ENCODE measurements at regions not wholly inside any gene's neighbourhood (a gene's known extent, or its start where the extent isn't known, plus 50 kb on each side); places are given as distances from the start of the nearest gene placed in this dataset.

- ATAC-seq, result no peak
- H3K4me1 Mint-ChIP-seq (ENCODE audit: low read depth), result no peaks in the 10 kb centered on the region
These were observed 102.8 kb downstream of the IRX1 start for GRCh38 chr5:3698412-3698811.

GRCh38 chr5:3701694-3702093, 106.1 kb downstream of the IRX1 start:
- H3K4me3 Mint-ChIP-seq, result no peak overlapping the region
- ATAC-seq, result no peak
- no peaks in the 10 kb centered on the region for H3K4me1 Mint-ChIP-seq (ENCODE audit: low read depth)
- H3K36me3 Mint-ChIP-seq (ENCODE audit: insufficient read depth), result no peaks in the 10 kb centered on the region
- peaks cover 7% of the 10 kb centered on the region for H3K9me3 Mint-ChIP-seq
- DNase-seq, result no peak
- H3K27me3 Mint-ChIP-seq (ENCODE audit: low read depth), result no peaks in the 10 kb centered on the region

More at GRCh38 chr5:3698412-3698811, 102.8 kb downstream of the IRX1 start:
- Mint-ChIP-seq H3K9me3 (peaks cover 8% of the 10 kb centered on the region), H3K36me3 (ENCODE audit: insufficient read depth) (no peaks in the 10 kb centered on the region), H3K4me3 (no peak overlapping the region), H3K27me3 (ENCODE audit: low read depth) (no peaks in the 10 kb centered on the region)
- no peak for DNase-seq

- ATAC-seq, result no peak
- Mint-ChIP-seq H3K27me3 (ENCODE audit: low read depth) (no peaks in the 10 kb centered on the region), H3K36me3 (ENCODE audit: insufficient read depth) (no peaks in the 10 kb centered on the region), H3K4me1 (ENCODE audit: low read depth) (no peaks in the 10 kb centered on the region), H3K4me3 (no peak overlapping the region), H3K9me3 (peaks cover 7% of the 10 kb centered on the region)
- no peak for DNase-seq
These were observed 109.0 kb downstream of the IRX1 start for GRCh38 chr5:3704661-3705060.

DNA sequence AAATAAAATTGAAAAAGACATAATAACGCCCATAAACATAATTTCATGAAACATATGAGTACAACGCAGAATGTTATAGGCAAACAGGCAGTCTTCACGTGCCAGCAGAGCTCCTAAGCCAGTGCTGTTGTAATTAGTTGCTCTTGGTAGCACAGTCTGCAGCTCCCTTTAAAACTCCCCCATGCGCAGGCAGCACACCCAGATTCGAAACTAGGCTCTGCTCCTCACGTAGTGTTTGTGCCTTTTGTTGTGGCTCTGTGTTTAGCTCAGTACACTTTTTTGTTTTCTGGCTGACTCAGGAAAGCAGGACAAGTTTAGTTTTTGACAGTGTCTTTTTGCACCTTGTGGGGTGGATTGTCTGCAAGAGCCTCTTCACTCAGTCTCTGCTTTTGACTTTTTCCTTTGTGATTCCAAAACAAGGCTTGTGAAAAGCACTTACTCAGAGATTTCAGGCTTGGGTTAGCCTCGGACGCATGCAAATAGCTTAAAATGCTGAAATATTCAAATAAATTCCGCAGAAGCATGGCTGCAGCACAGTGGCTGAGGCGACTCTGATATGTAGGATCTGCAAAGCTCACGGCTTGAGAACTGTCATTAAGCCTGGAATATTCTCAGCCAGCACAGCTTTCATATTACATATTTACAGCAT, 113.6 kb downstream of the IRX1 start:
- ATAC-seq, result no peak
- Mint-ChIP-seq H3K36me3 (ENCODE audit: insufficient read depth) (no peaks in the 10 kb centered on the region), H3K27me3 (ENCODE audit: low read depth) (no peaks in the 10 kb centered on the region)

DNA sequence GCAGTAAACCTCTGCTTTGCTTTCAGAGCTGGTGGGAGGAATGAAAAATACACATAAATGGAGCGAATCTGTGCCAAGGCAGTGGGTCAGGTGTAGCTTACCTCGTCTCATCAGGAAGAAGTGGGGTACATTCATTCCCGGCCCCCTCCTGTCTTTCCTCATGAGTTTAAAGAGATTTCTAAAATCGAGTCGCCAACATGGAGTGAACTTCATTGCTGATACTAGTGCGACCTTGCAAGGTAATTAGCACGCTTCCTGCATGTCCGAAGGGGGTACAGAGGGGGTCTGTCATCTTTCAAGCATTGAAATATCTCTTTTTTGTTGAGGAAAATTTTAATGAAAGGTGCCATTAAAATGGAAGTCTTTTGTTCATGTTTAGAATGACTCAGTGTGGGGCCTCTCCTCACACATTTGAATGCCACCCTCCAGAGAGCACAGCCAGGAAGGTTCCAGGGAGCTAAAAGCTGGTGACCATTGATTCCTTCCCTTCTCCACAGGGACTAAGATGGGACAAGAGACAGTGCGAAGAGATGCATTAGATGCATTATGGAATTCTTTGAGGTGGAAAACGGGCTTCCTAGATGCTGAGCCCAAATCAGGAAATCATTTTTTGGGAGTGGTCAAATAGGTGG, 114.2 kb downstream of the IRX1 start:
- Mint-ChIP-seq H3K9me3 (peaks cover 10% of the 10 kb centered on the region), H3K27me3 (ENCODE audit: low read depth) (no peaks in the 10 kb centered on the region), H3K4me1 (ENCODE audit: low read depth) (no peaks in the 10 kb centered on the region), H3K36me3 (ENCODE audit: insufficient read depth) (no peaks in the 10 kb centered on the region), H3K4me3 (no peak overlapping the region)
- ATAC-seq (no peak), DNase-seq (no peak)

More for the DNA sequence above, 113.6 kb downstream of the IRX1 start:
- H3K4me1 Mint-ChIP-seq (ENCODE audit: low read depth), result no peaks in the 10 kb centered on the region
- peaks cover 10% of the 10 kb centered on the region for H3K9me3 Mint-ChIP-seq
- no peak overlapping the region for H3K4me3 Mint-ChIP-seq
- no peak for DNase-seq

- ATAC-seq (no peak), DNase-seq (no peak)
- H3K4me1 Mint-ChIP-seq (ENCODE audit: low read depth), result no peaks in the 10 kb centered on the region
- no peak overlapping the region for H3K4me3 Mint-ChIP-seq
- H3K27me3 Mint-ChIP-seq (ENCODE audit: low read depth), result no peaks in the 10 kb centered on the region
- peaks cover 3% of the 10 kb centered on the region for H3K9me3 Mint-ChIP-seq
- no peaks in the 10 kb centered on the region for H3K36me3 Mint-ChIP-seq (ENCODE audit: insufficient read depth)
These were observed 119.4 kb downstream of the IRX1 start for GRCh38 chr5:3715062-3715461.

DNA sequence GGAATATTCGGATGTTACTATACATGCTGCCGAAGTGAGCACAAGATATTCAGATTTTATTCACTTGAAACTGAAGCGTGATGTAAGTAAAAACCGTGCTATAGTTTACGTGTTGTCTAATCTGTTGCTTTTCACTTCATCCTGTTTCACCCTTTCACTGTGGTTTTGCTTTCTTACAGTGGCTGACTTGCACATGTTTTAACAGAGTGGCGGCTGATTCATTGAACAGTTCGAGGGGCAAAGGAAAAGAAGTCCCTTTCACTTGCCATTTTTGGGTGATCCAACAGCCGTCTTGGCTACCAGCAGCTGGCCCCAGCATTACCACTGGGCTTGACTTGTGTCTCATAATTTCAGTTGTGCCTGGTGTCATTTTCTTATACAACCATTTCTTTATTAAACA, 134.0 kb downstream of the IRX1 start:
- Mint-ChIP-seq H3K36me3 (ENCODE audit: insufficient read depth) (no peaks in the 10 kb centered on the region), H3K9me3 (no peaks in the 10 kb centered on the region), H3K27me3 (ENCODE audit: low read depth) (no peaks in the 10 kb centered on the region), H3K4me1 (ENCODE audit: low read depth) (no peaks in the 10 kb centered on the region), H3K4me3 (no peak overlapping the region)
- ATAC-seq (no peak), DNase-seq (no peak)

DNA sequence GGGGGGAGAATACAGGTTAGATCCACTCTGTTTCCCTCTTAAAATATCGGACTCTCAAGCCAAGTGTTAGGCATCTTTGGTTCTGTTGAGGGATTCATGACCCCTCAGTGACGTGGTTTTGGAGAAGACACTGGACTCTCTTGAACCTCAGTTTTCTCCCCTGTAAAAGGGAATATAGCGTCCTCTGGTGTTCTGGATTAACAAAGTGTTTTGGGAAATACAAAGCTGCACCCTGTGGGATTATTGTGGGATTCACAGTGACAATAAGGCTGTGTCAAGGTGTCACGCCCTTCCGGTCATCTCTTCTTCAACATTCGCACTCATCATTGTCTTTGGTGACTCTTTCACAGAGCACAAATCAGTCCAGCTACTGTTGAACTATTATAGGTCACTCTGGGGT, 139.0 kb downstream of the IRX1 start:
- ATAC-seq (no peak), DNase-seq (no peak)
- Mint-ChIP-seq H3K4me3 (no peak overlapping the region), H3K27me3 (ENCODE audit: low read depth) (no peaks in the 10 kb centered on the region), H3K4me1 (ENCODE audit: low read depth) (no peaks in the 10 kb centered on the region), H3K9me3 (no peaks in the 10 kb centered on the region), H3K36me3 (ENCODE audit: insufficient read depth) (no peaks in the 10 kb centered on the region)

DNA sequence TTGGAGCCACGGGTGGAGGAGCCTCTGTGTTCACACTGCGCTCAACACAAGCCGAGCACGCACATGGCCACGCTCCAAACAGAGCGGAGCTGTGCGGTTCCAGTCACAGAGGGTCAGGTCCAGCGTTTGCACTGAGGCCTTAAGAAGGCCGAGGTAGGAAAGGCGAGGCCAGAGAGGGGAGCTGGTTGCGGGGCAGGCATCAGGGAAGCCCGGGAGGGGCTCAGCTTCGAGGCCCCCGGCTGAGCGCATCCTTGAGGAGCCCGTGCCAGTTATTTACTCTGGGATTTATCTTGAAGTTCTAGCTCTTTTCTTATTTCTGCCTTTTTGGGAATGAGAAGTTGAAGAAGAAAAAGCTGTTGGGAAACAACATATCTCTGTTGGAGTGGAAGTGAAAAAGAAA, 140.8 kb downstream of the IRX1 start:
- ATAC-seq (no peak), DNase-seq (no peak)
- Mint-ChIP-seq H3K27me3 (ENCODE audit: low read depth) (no peaks in the 10 kb centered on the region), H3K9me3 (no peaks in the 10 kb centered on the region), H3K4me1 (ENCODE audit: low read depth) (no peaks in the 10 kb centered on the region), H3K36me3 (ENCODE audit: insufficient read depth) (no peaks in the 10 kb centered on the region), H3K4me3 (no peak overlapping the region)

GRCh38 chr5:3736926-3737325, 141.3 kb downstream of the IRX1 start:
- H3K27me3 Mint-ChIP-seq (ENCODE audit: low read depth), result no peaks in the 10 kb centered on the region
- H3K9me3 Mint-ChIP-seq, result peaks cover 4% of the 10 kb centered on the region
- no peak overlapping the region for H3K4me3 Mint-ChIP-seq
- H3K36me3 Mint-ChIP-seq (ENCODE audit: insufficient read depth), result no peaks in the 10 kb centered on the region
- no peaks in the 10 kb centered on the region for H3K4me1 Mint-ChIP-seq (ENCODE audit: low read depth)
- no peak for DNase-seq
- no peak for ATAC-seq

- Mint-ChIP-seq H3K27me3 (ENCODE audit: low read depth) (no peaks in the 10 kb centered on the region), H3K36me3 (ENCODE audit: insufficient read depth) (no peaks in the 10 kb centered on the region), H3K9me3 (peaks cover 5% of the 10 kb centered on the region), H3K4me3 (no peak overlapping the region), H3K4me1 (ENCODE audit: low read depth) (no peaks in the 10 kb centered on the region)
- ATAC-seq, result no peak
- DNase-seq, result no peak
These were observed 143.3 kb downstream of the IRX1 start for GRCh38 chr5:3738919-3739318.

GRCh38 chr5:3740546-3741373, 145.1 kb downstream of the IRX1 start:
- H3K27me3 Mint-ChIP-seq (ENCODE audit: low read depth), result no peaks in the 10 kb centered on the region
- no peak overlapping the region for H3K4me3 Mint-ChIP-seq
- ATAC-seq (no peak), DNase-seq (no peak)
- H3K4me1 Mint-ChIP-seq (ENCODE audit: low read depth), result no peaks in the 10 kb centered on the region
- H3K36me3 Mint-ChIP-seq (ENCODE audit: insufficient read depth), result no peaks in the 10 kb centered on the region
- H3K9me3 Mint-ChIP-seq, result peaks cover 5% of the 10 kb centered on the region

DNA sequence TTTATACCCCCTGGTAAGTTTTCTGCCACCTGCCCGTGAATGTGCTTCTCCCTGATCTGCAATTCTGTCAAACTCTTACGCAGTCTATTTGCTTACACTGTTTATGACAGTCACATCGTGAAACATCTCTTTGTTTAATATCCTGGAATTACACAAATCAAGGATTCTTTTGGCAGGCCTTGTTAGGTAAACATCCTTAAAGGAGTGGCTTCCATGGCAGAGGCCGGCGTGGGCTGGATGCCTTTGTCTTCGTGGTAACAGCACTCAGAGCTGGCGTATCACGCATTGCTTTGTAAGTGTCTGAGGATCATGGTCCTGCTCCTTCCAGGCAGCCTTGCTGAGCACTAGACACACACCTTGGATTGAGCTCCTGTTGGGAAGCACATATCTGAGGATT, 145.7 kb downstream of the IRX1 start:
- DNase-seq (no peak), ATAC-seq (no peak)
- no peak overlapping the region for H3K4me3 Mint-ChIP-seq
- H3K27me3 Mint-ChIP-seq (ENCODE audit: low read depth), result no peaks in the 10 kb centered on the region
- H3K36me3 Mint-ChIP-seq (ENCODE audit: insufficient read depth), result no peaks in the 10 kb centered on the region
- peaks cover 5% of the 10 kb centered on the region for H3K9me3 Mint-ChIP-seq
- no peaks in the 10 kb centered on the region for H3K4me1 Mint-ChIP-seq (ENCODE audit: low read depth)

- DNase-seq (no peak), ATAC-seq (no peak)
- Mint-ChIP-seq H3K9me3 (peaks cover 5% of the 10 kb centered on the region), H3K4me1 (ENCODE audit: low read depth) (no peaks in the 10 kb centered on the region), H3K36me3 (ENCODE audit: insufficient read depth) (no peaks in the 10 kb centered on the region), H3K27me3 (ENCODE audit: low read depth) (no peaks in the 10 kb centered on the region), H3K4me3 (no peak overlapping the region)
These were observed 147.1 kb downstream of the IRX1 start for GRCh38 chr5:3742750-3743149.

DNA sequence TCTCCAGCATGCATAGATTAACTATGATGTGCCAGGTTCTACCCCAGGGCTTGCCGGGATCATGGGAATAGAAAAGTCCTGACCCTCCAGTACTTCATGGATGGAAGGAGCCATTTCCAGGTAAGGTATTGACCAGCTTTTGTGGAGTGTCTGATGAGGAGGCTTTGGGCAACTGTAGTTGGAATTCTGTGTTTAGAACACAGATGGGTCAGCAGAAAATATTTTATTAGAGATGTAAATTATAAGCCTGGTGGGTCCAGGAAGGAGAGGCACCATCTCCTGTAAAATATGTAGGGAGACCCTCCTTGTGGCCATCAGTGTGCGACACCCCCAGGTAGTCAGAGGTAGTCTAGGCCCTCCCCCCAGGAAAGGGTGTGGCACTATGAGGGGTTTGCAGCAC, 156.2 kb downstream of the IRX1 start:
- no peak for DNase-seq
- H3K36me3 Mint-ChIP-seq (ENCODE audit: insufficient read depth), result no peaks in the 10 kb centered on the region
- H3K9me3 Mint-ChIP-seq, result peaks cover 7% of the 10 kb centered on the region
- H3K4me1 Mint-ChIP-seq (ENCODE audit: low read depth), result no peaks in the 10 kb centered on the region
- H3K4me3 Mint-ChIP-seq, result no peak overlapping the region
- peaks cover 1% of the 10 kb centered on the region for H3K27me3 Mint-ChIP-seq (ENCODE audit: low read depth)
- no peak for ATAC-seq
